ENCODE measurements at regions not wholly inside any gene's neighbourhood (a gene's known extent, or its start where the extent isn't known, plus 50 kb on each side); places are given as distances from the start of the nearest gene placed in this dataset.

DNA sequence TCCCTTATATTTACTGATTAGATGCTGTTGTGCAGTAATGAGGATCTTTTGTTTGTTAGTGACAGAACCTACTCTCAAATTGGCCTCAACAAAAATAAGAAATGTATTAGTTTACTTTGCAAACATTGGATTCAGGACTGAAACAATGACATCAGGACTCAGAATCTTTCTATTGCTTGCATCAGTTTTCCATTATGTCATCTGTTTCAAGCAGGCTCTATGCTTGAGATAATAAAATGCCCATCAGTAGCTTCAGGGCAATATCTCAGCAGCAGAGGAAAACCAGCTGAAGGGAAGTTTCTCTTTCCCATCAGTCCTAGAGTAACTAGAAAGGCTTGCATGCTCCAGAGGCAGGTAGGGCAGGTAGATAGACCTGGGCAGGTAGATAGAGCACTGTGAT is 375.5 kb upstream of the SLC8A1 start:
- Histone ChIP-seq H3K4me1 (ENCODE audit: control insufficient read depth, insufficient read depth, low read length) (no peaks in the 10 kb centered on the region), H3K9me3 (replicated peaks; ENCODE audit: control insufficient read depth, insufficient read depth, low read length) (no peaks in the 10 kb centered on the region), H3K27ac (ENCODE audit: control insufficient read depth, insufficient read depth) (no peak overlapping the region), H3K79me2 (ENCODE audit: control insufficient read depth, insufficient read depth, low read length) (no peaks in the 10 kb centered on the region), H3K9ac (ENCODE audit: control insufficient read depth, insufficient read depth, low read length) (no peak overlapping the region), H3K36me3 (ENCODE audit: control insufficient read depth in 2 of 2, insufficient read depth in 2 of 2, low read length in 1 of 2) (no peaks in the 10 kb centered on the region), H3K27me3 (replicated peaks in 1 of 2; ENCODE audit: control insufficient read depth in 2 of 2, insufficient read depth in 2 of 2, low read length in 1 of 2) (no peaks in the 10 kb centered on the region), H2AFZ (ENCODE audit: control insufficient read depth, low read depth, low read length) (no peak overlapping the region), H3K4me3 (no peak overlapping the region), H3K4me2 (ENCODE audit: control insufficient read depth, insufficient read depth) (no peak overlapping the region), H4K20me1 (ENCODE audit: control insufficient read depth, insufficient read depth) (no peaks in the 10 kb centered on the region)
- no TSS peak for BruUV-seq (replicated peaks)
- TF ChIP-seq CBFB (IDR thresholded peaks at IDR 0.05; ENCODE audit: low read depth) (no peak), JUNB (IDR thresholded peaks at IDR 0.05) (no peak), SMAD1 (IDR thresholded peaks at IDR 0.05; ENCODE audit: low read depth, partially characterized antibody) (no peak), SRF (IDR thresholded peaks at IDR 0.05; ENCODE audit: low read depth in 2 of 2, low read length in 2 of 2) (no peak), EZH2 (IDR thresholded peaks at IDR 0.05; ENCODE audit: borderline replicate concordance, control insufficient read depth, low read depth, low read length) (no peak), STAT3 (IDR thresholded peaks at IDR 0.05; ENCODE audit: low read depth, low read length) (no peak)
- TF ChIP-seq, protein P1, sequence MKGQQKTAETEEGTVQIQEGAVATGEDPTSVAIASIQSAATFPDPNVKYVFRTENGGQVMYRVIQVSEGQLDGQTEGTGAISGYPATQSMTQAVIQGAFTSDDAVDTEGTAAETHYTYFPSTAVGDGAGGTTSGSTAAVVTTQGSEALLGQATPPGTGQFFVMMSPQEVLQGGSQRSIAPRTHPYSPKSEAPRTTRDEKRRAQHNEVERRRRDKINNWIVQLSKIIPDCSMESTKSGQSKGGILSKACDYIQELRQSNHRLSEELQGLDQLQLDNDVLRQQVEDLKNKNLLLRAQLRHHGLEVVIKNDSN (IDR thresholded peaks at IDR 0.05; ENCODE audit: borderline replicate concordance, extremely low read length, insufficient read depth, low read depth, low read length), result no peak
- TF ChIP-seq, protein P2, sequence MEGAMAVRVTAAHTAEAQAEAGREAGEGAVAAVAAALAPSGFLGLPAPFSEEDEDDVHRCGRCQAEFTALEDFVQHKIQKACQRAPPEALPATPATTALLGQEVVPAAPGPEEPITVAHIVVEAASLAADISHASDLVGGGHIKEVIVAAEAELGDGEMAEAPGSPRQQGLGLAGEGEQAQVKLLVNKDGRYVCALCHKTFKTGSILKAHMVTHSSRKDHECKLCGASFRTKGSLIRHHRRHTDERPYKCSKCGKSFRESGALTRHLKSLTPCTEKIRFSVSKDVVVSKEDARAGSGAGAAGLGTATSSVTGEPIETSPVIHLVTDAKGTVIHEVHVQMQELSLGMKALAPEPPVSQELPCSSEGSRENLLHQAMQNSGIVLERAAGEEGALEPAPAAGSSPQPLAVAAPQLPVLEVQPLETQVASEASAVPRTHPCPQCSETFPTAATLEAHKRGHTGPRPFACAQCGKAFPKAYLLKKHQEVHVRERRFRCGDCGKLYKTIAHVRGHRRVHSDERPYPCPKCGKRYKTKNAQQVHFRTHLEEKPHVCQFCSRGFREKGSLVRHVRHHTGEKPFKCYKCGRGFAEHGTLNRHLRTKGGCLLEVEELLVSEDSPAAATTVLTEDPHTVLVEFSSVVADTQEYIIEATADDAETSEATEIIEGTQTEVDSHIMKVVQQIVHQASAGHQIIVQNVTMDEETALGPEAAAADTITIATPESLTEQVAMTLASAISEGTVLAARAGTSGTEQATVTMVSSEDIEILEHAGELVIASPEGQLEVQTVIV (IDR thresholded peaks at IDR 0.05; ENCODE audit: borderline replicate concordance, partially characterized antibody), result no peak
- TF ChIP-seq, protein P3, sequence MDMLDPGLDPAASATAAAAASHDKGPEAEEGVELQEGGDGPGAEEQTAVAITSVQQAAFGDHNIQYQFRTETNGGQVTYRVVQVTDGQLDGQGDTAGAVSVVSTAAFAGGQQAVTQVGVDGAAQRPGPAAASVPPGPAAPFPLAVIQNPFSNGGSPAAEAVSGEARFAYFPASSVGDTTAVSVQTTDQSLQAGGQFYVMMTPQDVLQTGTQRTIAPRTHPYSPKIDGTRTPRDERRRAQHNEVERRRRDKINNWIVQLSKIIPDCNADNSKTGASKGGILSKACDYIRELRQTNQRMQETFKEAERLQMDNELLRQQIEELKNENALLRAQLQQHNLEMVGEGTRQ (IDR thresholded peaks at IDR 0.05; ENCODE audit: borderline replicate concordance, low read depth, low read length), result no peak
- TF ChIP-seq, protein P4, sequence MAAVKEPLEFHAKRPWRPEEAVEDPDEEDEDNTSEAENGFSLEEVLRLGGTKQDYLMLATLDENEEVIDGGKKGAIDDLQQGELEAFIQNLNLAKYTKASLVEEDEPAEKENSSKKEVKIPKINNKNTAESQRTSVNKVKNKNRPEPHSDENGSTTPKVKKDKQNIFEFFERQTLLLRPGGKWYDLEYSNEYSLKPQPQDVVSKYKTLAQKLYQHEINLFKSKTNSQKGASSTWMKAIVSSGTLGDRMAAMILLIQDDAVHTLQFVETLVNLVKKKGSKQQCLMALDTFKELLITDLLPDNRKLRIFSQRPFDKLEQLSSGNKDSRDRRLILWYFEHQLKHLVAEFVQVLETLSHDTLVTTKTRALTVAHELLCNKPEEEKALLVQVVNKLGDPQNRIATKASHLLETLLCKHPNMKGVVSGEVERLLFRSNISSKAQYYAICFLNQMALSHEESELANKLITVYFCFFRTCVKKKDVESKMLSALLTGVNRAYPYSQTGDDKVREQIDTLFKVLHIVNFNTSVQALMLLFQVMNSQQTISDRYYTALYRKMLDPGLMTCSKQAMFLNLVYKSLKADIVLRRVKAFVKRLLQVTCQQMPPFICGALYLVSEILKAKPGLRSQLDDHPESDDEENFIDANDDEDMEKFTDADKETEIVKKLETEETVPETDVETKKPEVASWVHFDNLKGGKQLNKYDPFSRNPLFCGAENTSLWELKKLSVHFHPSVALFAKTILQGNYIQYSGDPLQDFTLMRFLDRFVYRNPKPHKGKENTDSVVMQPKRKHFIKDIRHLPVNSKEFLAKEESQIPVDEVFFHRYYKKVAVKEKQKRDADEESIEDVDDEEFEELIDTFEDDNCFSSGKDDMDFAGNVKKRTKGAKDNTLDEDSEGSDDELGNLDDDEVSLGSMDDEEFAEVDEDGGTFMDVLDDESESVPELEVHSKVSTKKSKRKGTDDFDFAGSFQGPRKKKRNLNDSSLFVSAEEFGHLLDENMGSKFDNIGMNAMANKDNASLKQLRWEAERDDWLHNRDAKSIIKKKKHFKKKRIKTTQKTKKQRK (IDR thresholded peaks at IDR 0.05; ENCODE audit: low read depth, low read length), result no peak
- ATAC-seq, result no peak
- DNase-seq (ENCODE audit: low read depth, low spot score), result no peak
- RAD21 ChIA-PET (ENCODE audit: unreplicated experiment), result no interaction called here
- SMC1A ChIA-PET (ENCODE audit: uncharacterized antibody, unreplicated experiment), result no interaction called here
- FAIRE-seq, result no peak
- intact Hi-C loops (cut with micrococcal nuclease; ENCODE audit: unreplicated experiment), result no loop called here
- POLR2A ChIA-PET, result no interaction called here
- in situ Hi-C loops (cut with MboI), result no loop called here
- CTCF ChIA-PET, result interaction anchor here (1.1 kb wide), 1 partner anchor 16 kb away, joined by 3 read pairs; no protein-coding TSS in a partner anchor

Measured in GM12878 (cell line).